ENCODE measurements at regions not wholly inside any gene's neighbourhood (a gene's known extent, or its start where the extent isn't known, plus 50 kb on each side); places are given as distances from the start of the nearest gene placed in this dataset.

GRCh38 chr18:47748093-47748796 lies 182.2 kb downstream of the SMAD2 start:
- TF ChIP-seq CTCF (IDR thresholded peaks at IDR 0.05) (no peak), EZH2 (IDR thresholded peaks at IDR 0.05) (no peak)
